Kidney epithelial cell (primary cell): ENCODE measurements at regions not wholly inside any gene's neighbourhood (a gene's known extent, or its start where the extent isn't known, plus 50 kb on each side); places are given as distances from the start of the nearest gene placed in this dataset.

Experiments used
- DNase-seq: peaks from one replicate; pipeline ENCODE4 v3.0.0-alpha.2; 2010; ENCODE audit warnings: low read depth
- H3K27me3 ChIP-seq: 2 replicates; pipeline ENCODE4 v1.6.0; 2011; ENCODE audit warnings: low read length; ENCODE audit not compliant: control insufficient read depth, insufficient read depth
- H3K36me3 ChIP-seq: 2 replicates; pipeline ENCODE4 v1.5.1; 2011; ENCODE audit warnings: low read length; ENCODE audit not compliant: control insufficient read depth, insufficient read depth
- H3K4me3 ChIP-seq: 2 replicates; pipeline ENCODE4 v1.5.1; 2011; ENCODE audit warnings: low read depth, mild to moderate bottlenecking, control low read depth, low read length
- CTCF ChIP-seq: IDR thresholded peaks from 2 replicates; pipeline ENCODE4 v1.5.1; 2011; ENCODE audit warnings: mild to moderate bottlenecking, moderate library complexity, low read length, control low read depth, inconsistent platforms; ENCODE audit not compliant: insufficient read depth, poor library complexity, severe bottlenecking

- no peak overlapping the region for H3K4me3 ChIP-seq
- DNase-seq, result no peak
- no peak for TF ChIP-seq CTCF
- H3K27me3 ChIP-seq, result no peaks in the 10 kb centered on the region
- H3K36me3 ChIP-seq, result no peaks in the 10 kb centered on the region
Measured at GRCh38 chr3:182435860-182436259, 357.4 kb upstream of the ATP11B start.

GRCh38 chr3:182436547-182436946, 356.8 kb upstream of the ATP11B start:
- Histone ChIP-seq H3K36me3 (no peaks in the 10 kb centered on the region), H3K4me3 (no peak overlapping the region), H3K27me3 (no peaks in the 10 kb centered on the region)
- no peak for TF ChIP-seq CTCF
- no peak for DNase-seq

- H3K27me3 ChIP-seq, result no peaks in the 10 kb centered on the region
- no peak for TF ChIP-seq CTCF
- no peak overlapping the region for H3K4me3 ChIP-seq
- no peaks in the 10 kb centered on the region for H3K36me3 ChIP-seq
- no peak for DNase-seq
Measured at GRCh38 chr3:182438398-182438797, 354.9 kb upstream of the ATP11B start.

- DNase-seq, result no peak
Measured at GRCh38 chr3:182440101-182440500, 353.2 kb upstream of the ATP11B start.

GRCh38 chr3:182445576-182445975, 347.7 kb upstream of the ATP11B start:
- no peak for TF ChIP-seq CTCF
- Histone ChIP-seq H3K36me3 (no peaks in the 10 kb centered on the region), H3K4me3 (no peak overlapping the region), H3K27me3 (no peaks in the 10 kb centered on the region)
- no peak for DNase-seq

More at GRCh38 chr3:182440101-182440500, 353.2 kb upstream of the ATP11B start:
- no peak for TF ChIP-seq CTCF
- H3K36me3 ChIP-seq, result no peaks in the 10 kb centered on the region
- H3K27me3 ChIP-seq, result no peaks in the 10 kb centered on the region
- H3K4me3 ChIP-seq, result no peak overlapping the region

GRCh38 chr3:182450942-182451787, 342.1 kb upstream of the ATP11B start:
- no peak for TF ChIP-seq CTCF
- no peaks in the 10 kb centered on the region for H3K27me3 ChIP-seq
- DNase-seq, result no peak
- H3K4me3 ChIP-seq, result no peak overlapping the region
- no peaks in the 10 kb centered on the region for H3K36me3 ChIP-seq
